ENCODE measurements at regions not wholly inside any gene's neighbourhood (a gene's known extent, or its start where the extent isn't known, plus 50 kb on each side); places are given as distances from the start of the nearest gene placed in this dataset.

DNA sequence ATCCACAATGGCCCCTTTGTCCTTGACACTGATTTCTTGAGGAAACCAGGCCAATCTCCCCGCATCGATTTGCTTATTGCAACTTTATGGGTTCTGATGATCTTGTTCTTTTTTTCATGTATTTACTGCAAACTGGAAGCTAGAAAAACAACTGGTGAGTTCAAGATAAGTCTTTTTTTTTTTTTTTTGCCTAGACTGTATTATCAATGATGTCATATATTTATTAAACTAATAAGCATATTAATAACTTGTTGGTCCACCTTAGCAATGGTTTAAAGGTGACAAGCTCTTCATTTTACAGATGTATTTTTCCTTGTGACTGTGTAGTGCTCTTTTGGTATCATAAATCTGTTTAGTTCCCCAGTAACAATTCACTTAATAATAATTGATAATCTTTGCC is 79.0 kb upstream of the NOX3 start:
- TF ChIP-seq, protein P1, sequence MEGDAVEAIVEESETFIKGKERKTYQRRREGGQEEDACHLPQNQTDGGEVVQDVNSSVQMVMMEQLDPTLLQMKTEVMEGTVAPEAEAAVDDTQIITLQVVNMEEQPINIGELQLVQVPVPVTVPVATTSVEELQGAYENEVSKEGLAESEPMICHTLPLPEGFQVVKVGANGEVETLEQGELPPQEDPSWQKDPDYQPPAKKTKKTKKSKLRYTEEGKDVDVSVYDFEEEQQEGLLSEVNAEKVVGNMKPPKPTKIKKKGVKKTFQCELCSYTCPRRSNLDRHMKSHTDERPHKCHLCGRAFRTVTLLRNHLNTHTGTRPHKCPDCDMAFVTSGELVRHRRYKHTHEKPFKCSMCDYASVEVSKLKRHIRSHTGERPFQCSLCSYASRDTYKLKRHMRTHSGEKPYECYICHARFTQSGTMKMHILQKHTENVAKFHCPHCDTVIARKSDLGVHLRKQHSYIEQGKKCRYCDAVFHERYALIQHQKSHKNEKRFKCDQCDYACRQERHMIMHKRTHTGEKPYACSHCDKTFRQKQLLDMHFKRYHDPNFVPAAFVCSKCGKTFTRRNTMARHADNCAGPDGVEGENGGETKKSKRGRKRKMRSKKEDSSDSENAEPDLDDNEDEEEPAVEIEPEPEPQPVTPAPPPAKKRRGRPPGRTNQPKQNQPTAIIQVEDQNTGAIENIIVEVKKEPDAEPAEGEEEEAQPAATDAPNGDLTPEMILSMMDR (IDR thresholded peaks at IDR 0.05): no peak
- TF ChIP-seq POLR2A (IDR thresholded peaks at IDR 0.05): no peak
